ENCODE measurements at regions not wholly inside any gene's neighbourhood (a gene's known extent, or its start where the extent isn't known, plus 50 kb on each side); places are given as distances from the start of the nearest gene placed in this dataset.

DNA sequence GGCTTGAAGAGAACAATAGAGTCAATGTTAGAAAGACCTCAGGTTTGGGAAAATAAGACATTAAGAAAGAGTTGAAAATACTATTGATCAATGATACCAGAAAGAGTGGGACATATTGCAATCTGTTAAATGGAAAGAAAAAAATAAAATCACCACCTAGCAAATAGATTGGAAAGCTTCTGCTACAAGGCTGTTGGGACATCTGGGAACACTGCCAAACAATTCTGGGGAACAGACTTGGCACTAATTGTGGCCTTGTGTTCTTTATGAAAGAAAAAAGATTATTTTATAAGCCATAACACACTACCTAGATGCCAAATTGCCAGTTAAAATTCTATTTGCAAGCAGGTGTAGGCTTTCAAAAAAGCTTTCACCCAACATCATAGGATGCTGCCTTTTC lies 137.8 kb downstream of the TSEN15 start:
- TF ChIP-seq, protein P1, sequence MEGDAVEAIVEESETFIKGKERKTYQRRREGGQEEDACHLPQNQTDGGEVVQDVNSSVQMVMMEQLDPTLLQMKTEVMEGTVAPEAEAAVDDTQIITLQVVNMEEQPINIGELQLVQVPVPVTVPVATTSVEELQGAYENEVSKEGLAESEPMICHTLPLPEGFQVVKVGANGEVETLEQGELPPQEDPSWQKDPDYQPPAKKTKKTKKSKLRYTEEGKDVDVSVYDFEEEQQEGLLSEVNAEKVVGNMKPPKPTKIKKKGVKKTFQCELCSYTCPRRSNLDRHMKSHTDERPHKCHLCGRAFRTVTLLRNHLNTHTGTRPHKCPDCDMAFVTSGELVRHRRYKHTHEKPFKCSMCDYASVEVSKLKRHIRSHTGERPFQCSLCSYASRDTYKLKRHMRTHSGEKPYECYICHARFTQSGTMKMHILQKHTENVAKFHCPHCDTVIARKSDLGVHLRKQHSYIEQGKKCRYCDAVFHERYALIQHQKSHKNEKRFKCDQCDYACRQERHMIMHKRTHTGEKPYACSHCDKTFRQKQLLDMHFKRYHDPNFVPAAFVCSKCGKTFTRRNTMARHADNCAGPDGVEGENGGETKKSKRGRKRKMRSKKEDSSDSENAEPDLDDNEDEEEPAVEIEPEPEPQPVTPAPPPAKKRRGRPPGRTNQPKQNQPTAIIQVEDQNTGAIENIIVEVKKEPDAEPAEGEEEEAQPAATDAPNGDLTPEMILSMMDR (IDR thresholded peaks at IDR 0.05), result no peak
- TF ChIP-seq POLR2A (IDR thresholded peaks at IDR 0.05), result no peak

Data from right lobe of liver (tissue), 4 donors.